ENCODE measurements at regions not wholly inside any gene's neighbourhood (a gene's known extent, or its start where the extent isn't known, plus 50 kb on each side); places are given as distances from the start of the nearest gene placed in this dataset.
"Not testable (repeated sequence)": the region's sequence is repeated elsewhere in the genome, so short reads cannot be mapped to it uniquely, and the experiment has no call there.

DNA sequence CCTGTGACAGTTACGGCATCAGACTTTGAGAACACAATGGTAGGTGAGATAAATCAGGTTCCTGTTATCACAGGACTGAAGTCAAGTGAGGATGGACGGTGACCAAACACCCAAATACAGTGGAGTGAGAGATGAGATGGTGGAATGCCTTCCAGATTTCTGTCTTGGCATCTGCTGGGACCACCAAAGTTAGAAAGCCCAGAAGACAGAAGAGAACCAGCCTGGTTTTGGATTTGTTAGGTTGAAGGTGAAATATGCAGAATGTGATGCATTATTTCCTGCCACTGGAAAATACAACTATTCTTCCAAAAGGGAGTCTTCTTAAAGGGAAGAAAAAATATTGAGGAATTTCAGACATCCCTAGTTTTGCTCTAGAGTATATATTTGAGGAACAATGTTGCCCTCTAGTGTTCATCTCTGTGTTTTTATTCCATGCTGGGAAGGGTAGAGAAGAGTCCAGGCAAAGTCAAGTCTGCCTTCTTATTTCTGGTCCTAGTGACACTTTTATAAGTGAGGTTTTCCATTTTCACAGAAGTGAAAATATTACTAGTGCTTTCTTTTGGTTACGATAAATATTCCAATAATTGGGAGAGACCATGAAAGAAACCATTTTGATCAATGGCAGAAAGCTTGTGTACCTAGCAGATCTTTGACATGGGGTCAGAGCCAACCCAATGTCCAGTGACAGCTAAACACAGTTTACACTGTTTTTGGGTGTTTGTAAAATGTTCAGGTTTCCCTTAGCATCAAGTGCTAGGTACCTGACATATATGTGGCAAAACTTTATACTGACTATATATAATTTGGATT lies 142.3 kb upstream of the ANKH start:
- no peaks in the 10 kb centered on the region for H3K27me3 Mint-ChIP-seq
- no peaks in the 10 kb centered on the region for H3K9me3 Mint-ChIP-seq (ENCODE audit: low read depth)
- no peak overlapping the region for H3K4me3 Mint-ChIP-seq
- H3K27ac Mint-ChIP-seq = no peak overlapping the region
- peaks cover 4% of the 10 kb centered on the region for H3K4me1 Mint-ChIP-seq (ENCODE audit: low read depth)
- H3K36me3 Mint-ChIP-seq = no peaks in the 10 kb centered on the region

DNA sequence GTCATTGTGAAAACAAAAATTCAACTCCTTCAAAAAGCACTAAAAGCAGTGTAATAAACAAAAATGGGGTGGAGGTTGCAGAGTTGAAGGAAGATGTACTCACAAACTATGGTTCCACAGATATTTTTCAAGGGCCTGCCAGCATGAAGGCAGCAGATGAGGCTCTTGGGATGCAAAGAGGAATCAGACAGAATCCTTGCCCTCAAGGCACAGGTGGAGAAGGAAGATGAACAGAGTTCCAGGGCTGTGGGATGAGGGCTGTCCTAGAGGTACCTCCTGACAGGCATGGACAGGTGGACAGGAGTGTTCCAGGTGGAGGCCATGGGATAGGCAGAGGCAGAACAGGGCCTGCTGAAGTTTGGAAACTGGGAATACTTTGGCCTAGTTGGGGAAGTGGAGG lies 140.5 kb upstream of the ANKH start:
- H3K36me3 Mint-ChIP-seq = no peaks in the 10 kb centered on the region

DNA sequence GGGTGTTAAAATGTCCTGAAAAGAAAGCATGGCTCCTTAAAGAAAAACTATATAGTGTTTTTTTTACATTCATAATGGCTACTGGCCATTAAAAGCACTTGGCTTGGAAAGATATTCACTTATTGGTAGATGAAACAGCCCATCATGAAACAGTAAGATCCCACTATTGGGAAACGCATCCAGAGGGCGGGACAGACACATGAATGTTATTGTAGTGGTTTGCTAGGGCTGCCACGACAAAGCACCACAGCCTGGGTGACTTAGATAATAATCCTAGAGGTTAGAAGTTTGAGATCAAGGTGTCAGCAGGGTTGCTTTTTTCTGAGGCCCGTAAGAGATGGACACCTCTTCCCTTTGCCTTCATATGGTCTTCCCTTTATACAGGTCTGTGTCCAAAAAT lies 139.4 kb upstream of the ANKH start:
- Mint-ChIP-seq H3K9me3 (ENCODE audit: low read depth) (no peaks in the 10 kb centered on the region), H3K4me3 (no peak overlapping the region), H3K36me3 (no peaks in the 10 kb centered on the region), H3K27me3 (peaks cover 2% of the 10 kb centered on the region), H3K27ac (no peak overlapping the region), H3K4me1 (ENCODE audit: low read depth) (peaks cover 4% of the 10 kb centered on the region)

More for the DNA sequence above, 140.5 kb upstream of the ANKH start:
- Mint-ChIP-seq H3K4me1 (ENCODE audit: low read depth) (peaks cover 4% of the 10 kb centered on the region), H3K4me3 (no peak overlapping the region), H3K27me3 (peaks cover 2% of the 10 kb centered on the region), H3K9me3 (ENCODE audit: low read depth) (no peaks in the 10 kb centered on the region), H3K27ac (no peak overlapping the region)

DNA sequence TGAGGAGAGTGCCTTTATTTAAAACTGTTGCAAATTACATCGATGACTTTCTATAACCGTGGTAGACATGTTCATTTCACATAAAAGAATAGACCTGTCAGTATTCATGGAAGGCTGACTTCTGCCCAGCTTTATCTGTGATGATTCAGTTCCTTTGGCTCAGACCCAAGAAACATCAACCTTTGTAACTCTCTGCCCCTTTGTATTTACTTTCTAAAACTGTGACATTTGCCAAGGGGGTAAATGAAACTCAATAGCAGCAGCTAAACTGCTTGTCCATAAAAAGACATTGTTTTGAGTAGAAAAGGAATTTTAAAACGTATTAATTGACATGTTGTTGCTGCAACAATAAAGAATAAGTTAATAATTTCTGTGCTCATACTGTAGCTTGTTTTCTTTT lies 137.8 kb upstream of the ANKH start:
- H3K9me3 Mint-ChIP-seq (ENCODE audit: low read depth) = no peaks in the 10 kb centered on the region
- no peaks in the 10 kb centered on the region for H3K36me3 Mint-ChIP-seq
- no peak overlapping the region for H3K4me3 Mint-ChIP-seq
- peaks cover 4% of the 10 kb centered on the region for H3K4me1 Mint-ChIP-seq (ENCODE audit: low read depth)
- H3K27ac Mint-ChIP-seq = no peak overlapping the region
- peaks cover 2% of the 10 kb centered on the region for H3K27me3 Mint-ChIP-seq

DNA sequence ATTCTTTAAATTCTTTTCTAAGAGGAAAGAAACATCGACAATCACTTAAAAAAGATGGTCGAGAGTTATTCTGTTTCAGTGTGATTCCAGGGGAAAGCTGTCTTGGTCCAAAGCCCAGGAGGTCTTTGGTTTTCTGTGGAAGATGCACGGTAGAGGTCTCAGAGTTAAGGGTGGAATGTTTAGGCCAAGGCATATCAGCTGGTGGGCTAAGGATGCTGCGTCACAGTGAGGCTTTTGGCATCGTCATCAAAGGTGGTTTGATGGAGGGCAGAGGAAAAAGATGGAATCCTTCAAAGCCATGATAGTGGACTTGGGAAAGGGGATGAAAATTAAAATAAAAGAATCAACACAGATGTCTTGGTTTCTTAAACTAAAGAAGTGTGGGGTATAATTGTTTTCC lies 137.3 kb upstream of the ANKH start:
- H3K36me3 Mint-ChIP-seq = no peaks in the 10 kb centered on the region
- H3K4me1 Mint-ChIP-seq (ENCODE audit: low read depth) = peaks cover 4% of the 10 kb centered on the region
- no peak overlapping the region for H3K27ac Mint-ChIP-seq
- no peak overlapping the region for H3K4me3 Mint-ChIP-seq
- peaks cover 2% of the 10 kb centered on the region for H3K27me3 Mint-ChIP-seq
- H3K9me3 Mint-ChIP-seq (ENCODE audit: low read depth) = no peaks in the 10 kb centered on the region

DNA sequence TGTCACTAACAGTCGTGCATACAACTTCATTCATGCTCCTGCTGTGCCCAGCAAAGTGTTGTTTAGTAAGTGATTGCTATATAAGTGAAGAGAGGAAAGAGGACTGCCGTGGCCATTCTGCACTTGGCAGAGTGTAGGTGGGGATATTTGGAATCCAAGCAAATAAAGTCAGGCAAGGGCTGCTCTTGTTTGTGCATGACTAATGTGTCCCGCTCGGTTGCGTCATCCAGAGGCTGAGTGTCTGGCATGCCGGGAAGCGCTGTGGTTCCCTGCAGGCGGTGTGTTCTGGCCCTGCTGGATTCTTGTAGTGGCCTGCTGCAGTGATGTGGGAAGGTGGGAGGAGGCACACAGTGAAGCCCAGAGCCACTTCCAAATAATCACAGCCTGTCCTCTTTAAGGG lies 136.9 kb upstream of the ANKH start:
- Mint-ChIP-seq H3K36me3 (no peaks in the 10 kb centered on the region), H3K4me1 (ENCODE audit: low read depth) (peaks cover 4% of the 10 kb centered on the region), H3K9me3 (ENCODE audit: low read depth) (no peaks in the 10 kb centered on the region), H3K27me3 (peaks cover 2% of the 10 kb centered on the region), H3K27ac (no peak overlapping the region), H3K4me3 (no peak overlapping the region)

DNA sequence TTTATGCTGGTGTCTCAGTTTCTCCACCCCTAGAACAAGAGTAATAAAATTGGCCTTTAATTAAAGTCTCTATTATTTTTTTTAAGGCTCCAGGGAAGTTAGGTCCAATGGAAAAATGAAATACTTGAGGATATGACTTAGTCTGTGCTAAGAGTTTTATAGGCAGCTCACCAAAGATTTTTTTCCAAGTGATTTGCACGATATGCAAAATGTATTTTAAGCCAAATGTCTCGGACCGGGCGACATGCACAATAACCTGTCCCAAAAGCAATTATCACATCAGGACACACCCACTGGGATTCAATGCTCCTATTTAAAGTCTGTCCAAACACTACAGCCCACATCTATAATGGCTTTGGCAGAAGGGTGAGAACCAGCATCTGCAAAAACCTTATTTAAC lies 136.1 kb upstream of the ANKH start:
- Mint-ChIP-seq H3K4me1 (ENCODE audit: low read depth) (peaks cover 4% of the 10 kb centered on the region), H3K36me3 (no peaks in the 10 kb centered on the region), H3K9me3 (ENCODE audit: low read depth) (no peaks in the 10 kb centered on the region), H3K27ac (no peak overlapping the region), H3K27me3 (peaks cover 2% of the 10 kb centered on the region), H3K4me3 (no peak overlapping the region)

DNA sequence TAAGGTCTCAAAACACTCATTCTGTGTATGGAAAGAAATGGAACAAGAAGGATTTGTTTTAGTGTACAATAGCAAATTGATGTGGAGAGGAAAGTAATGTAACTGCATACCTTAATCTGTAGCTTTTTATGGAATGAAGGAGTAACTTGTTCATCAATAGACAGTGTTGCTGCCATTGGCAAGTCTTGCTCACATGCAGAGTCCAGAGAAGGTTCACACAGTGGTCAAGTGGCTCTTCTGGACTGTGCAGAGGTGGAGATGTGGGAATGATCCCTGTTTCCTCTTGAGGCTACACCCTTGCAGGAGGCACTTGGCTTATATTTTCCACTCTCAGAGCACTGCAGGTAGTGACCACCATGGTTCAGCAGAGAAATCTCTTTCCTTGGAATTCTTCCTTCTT lies 132.9 kb upstream of the ANKH start:
- Mint-ChIP-seq H3K27ac (no peak overlapping the region), H3K9me3 (ENCODE audit: low read depth) (no peaks in the 10 kb centered on the region), H3K4me1 (ENCODE audit: low read depth) (peaks cover 3% of the 10 kb centered on the region), H3K36me3 (no peaks in the 10 kb centered on the region), H3K4me3 (no peak overlapping the region), H3K27me3 (peaks cover 2% of the 10 kb centered on the region)

DNA sequence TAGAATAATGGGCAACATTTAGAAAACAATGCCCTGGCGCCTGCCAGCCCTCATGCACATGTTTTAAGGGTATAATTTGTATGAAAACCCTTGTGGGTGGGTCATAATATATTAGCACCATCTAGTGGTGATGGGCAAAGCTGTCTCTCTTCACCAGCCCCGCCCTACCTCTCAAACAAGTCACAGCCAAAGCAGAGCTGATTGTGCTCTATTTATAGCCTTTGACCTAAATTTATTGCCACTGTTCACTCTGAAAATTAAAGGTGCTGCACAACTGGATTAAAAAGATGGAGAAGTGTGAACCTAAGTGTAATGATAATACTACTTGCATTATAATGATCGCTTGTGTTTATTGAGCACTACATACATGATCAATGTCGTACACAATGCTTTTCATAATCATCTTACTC lies 131.9 kb upstream of the ANKH start:
- Mint-ChIP-seq H3K4me3 (no peak overlapping the region), H3K36me3 (no peaks in the 10 kb centered on the region), H3K9me3 (ENCODE audit: low read depth) (peaks cover 4% of the 10 kb centered on the region), H3K27me3 (peaks cover 2% of the 10 kb centered on the region), H3K4me1 (ENCODE audit: low read depth) (no peaks in the 10 kb centered on the region), H3K27ac (no peak overlapping the region)

DNA sequence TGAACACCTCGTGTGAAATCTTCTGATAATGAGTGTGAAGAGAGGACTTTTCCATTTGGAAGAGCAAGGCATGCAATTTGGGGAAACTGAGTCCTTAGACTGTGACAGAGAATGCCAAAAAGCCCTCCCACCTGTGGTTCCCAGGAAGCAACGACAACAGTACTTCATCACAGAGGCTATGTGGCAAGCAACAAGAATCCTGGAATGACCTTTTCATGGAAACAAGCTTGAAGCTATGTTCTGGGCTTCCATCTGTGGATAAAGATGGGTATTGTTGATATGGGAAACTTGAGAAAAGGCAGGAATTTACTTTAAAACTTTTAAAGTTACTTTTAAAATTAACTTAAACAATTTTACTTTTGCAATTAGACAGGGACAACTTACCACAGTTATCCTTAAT lies 131.2 kb upstream of the ANKH start:
- no peaks in the 10 kb centered on the region for H3K27me3 Mint-ChIP-seq
- H3K4me1 Mint-ChIP-seq (ENCODE audit: low read depth) = no peaks in the 10 kb centered on the region
- peaks cover 7% of the 10 kb centered on the region for H3K9me3 Mint-ChIP-seq (ENCODE audit: low read depth)
- no peak overlapping the region for H3K4me3 Mint-ChIP-seq
- no peak overlapping the region for H3K27ac Mint-ChIP-seq
- H3K36me3 Mint-ChIP-seq = no peaks in the 10 kb centered on the region

DNA sequence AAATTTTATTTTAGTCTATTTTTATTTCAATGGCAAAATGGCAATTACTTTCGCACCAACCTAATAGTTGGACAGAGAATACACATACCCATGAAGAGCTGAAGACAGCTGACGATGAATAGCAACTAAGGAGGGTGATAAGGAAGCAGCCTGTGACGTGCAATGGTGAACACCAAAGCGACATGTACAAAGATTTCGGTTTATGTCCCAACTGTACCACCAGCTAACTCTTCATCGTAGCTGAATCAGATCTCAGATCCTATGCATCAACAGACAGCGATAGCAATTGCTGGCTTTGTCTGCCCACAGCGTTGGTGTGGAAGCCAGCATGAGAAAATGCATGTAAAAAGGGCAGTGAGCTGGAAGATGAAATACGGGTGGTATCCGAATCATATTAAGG lies 130.6 kb upstream of the ANKH start:
- no peak overlapping the region for H3K4me3 Mint-ChIP-seq
- H3K27me3 Mint-ChIP-seq = no peaks in the 10 kb centered on the region
- no peak overlapping the region for H3K27ac Mint-ChIP-seq
- peaks cover 7% of the 10 kb centered on the region for H3K9me3 Mint-ChIP-seq (ENCODE audit: low read depth)
- no peaks in the 10 kb centered on the region for H3K4me1 Mint-ChIP-seq (ENCODE audit: low read depth)
- no peaks in the 10 kb centered on the region for H3K36me3 Mint-ChIP-seq

DNA sequence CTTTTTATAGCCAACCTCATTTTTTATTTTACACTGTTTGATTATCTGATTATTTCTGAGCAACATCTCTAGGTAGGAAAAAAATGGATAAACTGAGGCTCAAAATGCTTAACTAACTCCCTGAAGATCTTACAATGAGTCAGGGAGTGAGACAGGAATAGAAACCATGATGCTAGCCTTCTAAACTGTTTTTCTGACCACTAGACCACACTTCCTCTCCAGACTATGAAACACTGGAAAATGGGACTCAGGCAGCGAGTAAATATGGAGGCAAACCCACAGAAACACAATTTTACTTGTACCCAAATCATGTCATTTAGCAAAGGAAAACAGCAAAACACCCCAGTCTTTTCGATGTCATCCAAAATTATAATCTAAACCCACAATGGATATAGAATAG lies 129.9 kb upstream of the ANKH start:
- H3K27me3 Mint-ChIP-seq = no peaks in the 10 kb centered on the region
- H3K27ac Mint-ChIP-seq = no peak overlapping the region
- H3K4me3 Mint-ChIP-seq = no peak overlapping the region
- H3K9me3 Mint-ChIP-seq (ENCODE audit: low read depth) = peaks cover 7% of the 10 kb centered on the region
- H3K36me3 Mint-ChIP-seq = no peaks in the 10 kb centered on the region
- no peaks in the 10 kb centered on the region for H3K4me1 Mint-ChIP-seq (ENCODE audit: low read depth)

DNA sequence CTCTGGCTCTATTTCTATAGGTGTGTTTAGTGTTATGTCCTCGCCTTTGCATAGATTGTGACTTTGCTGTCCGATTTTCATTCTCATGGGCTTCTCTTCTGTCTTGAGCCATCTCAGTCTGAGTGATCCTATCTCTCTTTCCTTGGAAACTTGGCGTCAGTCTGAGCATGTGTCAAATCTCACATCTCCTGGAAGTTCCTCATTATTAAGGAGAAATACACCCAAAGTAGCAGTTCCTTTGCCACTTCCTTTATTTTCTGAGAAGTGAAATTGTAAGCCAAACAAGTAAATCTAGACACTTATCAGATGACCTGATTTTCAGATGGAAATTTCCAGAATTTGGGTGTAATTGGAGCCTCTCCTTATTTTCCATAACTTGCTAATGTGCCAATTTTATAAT lies 126.9 kb upstream of the ANKH start:
- H3K9me3 Mint-ChIP-seq (ENCODE audit: low read depth) = peaks cover 7% of the 10 kb centered on the region
- no peaks in the 10 kb centered on the region for H3K27me3 Mint-ChIP-seq
- no peak overlapping the region for H3K27ac Mint-ChIP-seq
- no peaks in the 10 kb centered on the region for H3K36me3 Mint-ChIP-seq
- peaks cover 3% of the 10 kb centered on the region for H3K4me1 Mint-ChIP-seq (ENCODE audit: low read depth)
- H3K4me3 Mint-ChIP-seq = no peak overlapping the region

DNA sequence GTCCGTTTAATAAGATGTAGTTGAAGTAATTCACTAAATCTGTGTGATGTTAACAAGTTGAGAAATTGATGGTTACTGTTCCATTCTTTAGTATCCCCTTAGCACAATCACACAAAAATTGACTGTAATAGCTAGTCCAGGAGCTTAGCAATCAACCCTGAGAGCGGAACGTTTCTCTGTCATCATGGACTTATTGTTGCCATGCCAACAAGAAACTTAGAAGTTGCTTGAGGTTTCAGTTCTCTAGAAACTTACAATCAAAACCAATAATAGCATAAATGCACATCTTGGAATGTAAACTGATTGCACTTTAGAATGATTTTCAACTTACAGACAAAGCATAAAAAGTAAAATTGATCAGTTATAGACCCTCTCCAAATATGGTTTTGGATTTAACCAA lies 125.4 kb upstream of the ANKH start:
- no peak overlapping the region for H3K4me3 Mint-ChIP-seq
- H3K27ac Mint-ChIP-seq = no peak overlapping the region
- H3K27me3 Mint-ChIP-seq = no peaks in the 10 kb centered on the region
- H3K9me3 Mint-ChIP-seq (ENCODE audit: low read depth) = peaks cover 7% of the 10 kb centered on the region
- peaks cover 15% of the 10 kb centered on the region for H3K4me1 Mint-ChIP-seq (ENCODE audit: low read depth)
- no peaks in the 10 kb centered on the region for H3K36me3 Mint-ChIP-seq

DNA sequence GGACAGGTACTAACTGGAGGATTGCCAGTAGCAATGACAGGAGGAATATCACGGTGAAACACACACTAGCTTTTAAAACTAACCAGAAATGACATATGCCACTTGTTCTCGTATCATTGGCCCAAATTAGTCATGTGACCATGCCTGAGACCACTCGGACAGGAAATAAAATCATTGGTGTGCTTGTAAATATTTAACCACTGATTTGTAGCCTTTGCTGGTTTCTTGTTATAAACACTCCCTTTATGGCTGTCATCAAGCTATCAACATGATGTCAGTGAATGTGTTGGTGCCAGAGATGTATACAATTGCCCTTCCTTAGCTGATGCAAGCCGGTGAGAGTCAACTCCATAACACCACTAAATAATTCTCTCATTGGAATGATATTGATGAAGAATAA lies 123.7 kb upstream of the ANKH start:
- H3K27ac Mint-ChIP-seq = no peak overlapping the region

DNA sequence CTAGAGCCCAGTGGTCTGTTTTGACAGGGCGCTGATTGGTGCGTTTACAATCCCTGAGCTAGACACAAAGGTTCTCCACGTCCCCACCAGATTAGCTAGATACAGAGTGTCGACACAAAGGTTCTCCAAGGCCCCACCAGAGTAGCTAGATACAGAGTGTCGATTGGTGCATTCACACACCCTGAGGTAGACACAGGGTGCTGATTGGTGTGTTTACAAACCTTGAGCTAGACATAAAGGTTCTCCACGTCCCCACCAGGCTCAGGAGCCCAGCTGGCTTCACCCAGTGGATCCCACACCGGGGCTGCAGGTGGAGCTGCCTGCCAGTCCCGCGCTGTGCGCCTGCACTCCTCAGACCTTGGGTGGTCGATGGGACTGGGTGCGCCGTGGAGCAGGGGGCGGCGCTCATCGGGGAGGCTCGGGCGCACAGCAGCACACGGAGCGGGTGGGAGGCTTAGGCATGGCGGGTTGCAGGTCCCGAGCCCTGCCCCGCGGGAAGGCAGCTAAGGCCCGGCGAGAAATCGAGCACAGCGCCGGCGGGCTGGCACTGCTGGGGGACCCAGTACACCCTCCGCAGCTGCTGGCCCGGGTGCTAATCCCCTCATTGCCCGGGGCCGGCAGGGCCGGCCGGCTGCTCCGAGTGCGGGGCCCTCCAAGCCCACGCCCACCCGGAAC lies 122.0 kb upstream of the ANKH start:
- H3K9me3 Mint-ChIP-seq (ENCODE audit: low read depth); H3K27me3 Mint-ChIP-seq; H3K36me3 Mint-ChIP-seq: not testable (repeated sequence)
- Mint-ChIP-seq H3K4me1 (ENCODE audit: low read depth) (peaks cover 15% of the 10 kb centered on the region), H3K4me3 (peak overlapping the region; percentile 91), H3K27ac (peak overlapping the region; percentile 89)

More for the DNA sequence above, 123.7 kb upstream of the ANKH start:
- no peak overlapping the region for H3K4me3 Mint-ChIP-seq
- H3K36me3 Mint-ChIP-seq = no peaks in the 10 kb centered on the region
- H3K9me3 Mint-ChIP-seq (ENCODE audit: low read depth) = peaks cover 7% of the 10 kb centered on the region
- no peaks in the 10 kb centered on the region for H3K27me3 Mint-ChIP-seq
- H3K4me1 Mint-ChIP-seq (ENCODE audit: low read depth) = peaks cover 15% of the 10 kb centered on the region
